ENCODE measurements at regions not wholly inside any gene's neighbourhood (a gene's known extent, or its start where the extent isn't known, plus 50 kb on each side); places are given as distances from the start of the nearest gene placed in this dataset.

GRCh38 chr16:13643412-13643811, 276.5 kb upstream of the ERCC4 start:
- TF ChIP-seq CTCF (conservative IDR thresholded peaks at IDR 0.05; ENCODE audit: low read length) (no peak), EZH2phosphoT487 (IDR thresholded peaks at IDR 0.05; ENCODE audit: borderline replicate concordance, low read depth, low read length) (no peak)

Measured in OCI-LY7 (cell line).